ENCODE measurements at regions not wholly inside any gene's neighbourhood (a gene's known extent, or its start where the extent isn't known, plus 50 kb on each side); places are given as distances from the start of the nearest gene placed in this dataset.

DNA sequence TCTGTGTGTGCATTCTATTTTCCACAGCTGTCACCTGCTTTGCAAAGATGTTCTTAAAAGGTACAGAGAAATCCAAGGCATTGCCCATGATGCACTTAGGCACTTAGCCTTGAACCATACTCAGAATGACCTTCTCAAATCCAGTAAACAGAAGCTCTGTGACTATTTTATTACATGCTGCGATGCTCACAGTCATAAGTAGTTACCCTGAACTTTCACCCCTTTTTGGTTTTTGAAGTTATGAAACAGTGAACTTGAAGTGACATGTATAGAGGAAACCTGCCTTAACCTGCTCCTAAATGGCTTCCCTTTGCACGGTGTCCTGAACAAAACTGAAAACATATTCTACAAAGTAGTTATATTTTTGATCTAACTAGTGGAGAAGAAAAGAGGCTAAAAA, 100.4 kb downstream of the SLC10A2 start:
- DNase-seq (no peak), ATAC-seq (ENCODE audit: low read depth) (no peak)
- Histone ChIP-seq H3K9ac (ENCODE audit: low read length) (no peak overlapping the region), H3K4me1 (ENCODE audit: control insufficient read depth in 2 of 2, insufficient read depth in 2 of 2, low read length in 2 of 2) (peaks cover 11 to 21% of the 10 kb centered on the region in 2 donors), H3K36me3 (replicated peaks in 1 of 2; ENCODE audit: control extremely low read depth in 1 of 2, control insufficient read depth in 1 of 2, extremely low read depth in 1 of 2, insufficient read depth in 2 of 2, low read length in 1 of 2) (no peaks in the 10 kb centered on the region), H3K27ac (ENCODE audit: low read length in 2 of 2) (no peak overlapping the region), H3K27me3 (replicated peaks in 1 of 4; ENCODE audit: control extremely low read depth in 1 of 4, control insufficient read depth in 3 of 4, insufficient read depth in 4 of 4, low read length in 3 of 4) (no peaks in the 10 kb centered on the region), H4K20me1 (ENCODE audit: control insufficient read depth, insufficient read depth, low read length, poor library complexity, severe bottlenecking) (no peaks in the 10 kb centered on the region), H2AFZ (ENCODE audit: insufficient read depth, low read depth, low read length, poor library complexity, severe bottlenecking) (no peak overlapping the region), H3K9me3 (ENCODE audit: control extremely low read depth in 1 of 3, control insufficient read depth in 2 of 3, insufficient read depth in 1 of 3, low read length in 2 of 3) (no peaks in the 10 kb centered on the region), H3K79me2 (ENCODE audit: control insufficient read depth, insufficient read depth, low read length) (no peaks in the 10 kb centered on the region), H3K4me2 (replicated peaks; ENCODE audit: low read depth, low read length, poor library complexity, severe bottlenecking) (no peak overlapping the region), H3K4me3 (ENCODE audit: control extremely low read depth in 1 of 5, extremely low read depth in 1 of 5, insufficient read depth in 1 of 5, low read depth in 2 of 5, low read length in 4 of 5) (no peak overlapping the region)
- CTCF ChIA-PET = no interaction called here
- POLR2A ChIA-PET = no interaction called here
- intact Hi-C loops (cut with micrococcal nuclease) = no loop called here
- TF ChIP-seq, protein P1, sequence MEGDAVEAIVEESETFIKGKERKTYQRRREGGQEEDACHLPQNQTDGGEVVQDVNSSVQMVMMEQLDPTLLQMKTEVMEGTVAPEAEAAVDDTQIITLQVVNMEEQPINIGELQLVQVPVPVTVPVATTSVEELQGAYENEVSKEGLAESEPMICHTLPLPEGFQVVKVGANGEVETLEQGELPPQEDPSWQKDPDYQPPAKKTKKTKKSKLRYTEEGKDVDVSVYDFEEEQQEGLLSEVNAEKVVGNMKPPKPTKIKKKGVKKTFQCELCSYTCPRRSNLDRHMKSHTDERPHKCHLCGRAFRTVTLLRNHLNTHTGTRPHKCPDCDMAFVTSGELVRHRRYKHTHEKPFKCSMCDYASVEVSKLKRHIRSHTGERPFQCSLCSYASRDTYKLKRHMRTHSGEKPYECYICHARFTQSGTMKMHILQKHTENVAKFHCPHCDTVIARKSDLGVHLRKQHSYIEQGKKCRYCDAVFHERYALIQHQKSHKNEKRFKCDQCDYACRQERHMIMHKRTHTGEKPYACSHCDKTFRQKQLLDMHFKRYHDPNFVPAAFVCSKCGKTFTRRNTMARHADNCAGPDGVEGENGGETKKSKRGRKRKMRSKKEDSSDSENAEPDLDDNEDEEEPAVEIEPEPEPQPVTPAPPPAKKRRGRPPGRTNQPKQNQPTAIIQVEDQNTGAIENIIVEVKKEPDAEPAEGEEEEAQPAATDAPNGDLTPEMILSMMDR (IDR thresholded peaks at IDR 0.05) = no peak
- no peak for TF ChIP-seq EZH2 (IDR thresholded peaks at IDR 0.05; ENCODE audit: borderline replicate concordance, insufficient read depth, low read depth, low read length, poor library complexity, severe bottlenecking)
- no CpG with 5 or more reads among the region's 2 CpGs for WGBS (ENCODE audit: insufficient coverage)
- peaks cover 6% of the 10 kb centered on the region for H3K27me3 Mint-ChIP-seq
- peaks cover 12% of the 10 kb centered on the region for H3K4me1 Mint-ChIP-seq
- no peak overlapping the region for H3K27ac Mint-ChIP-seq
- no peaks in the 10 kb centered on the region for H3K9me3 Mint-ChIP-seq (ENCODE audit: insufficient read depth)
- H3K4me3 Mint-ChIP-seq = no peak overlapping the region

DNA sequence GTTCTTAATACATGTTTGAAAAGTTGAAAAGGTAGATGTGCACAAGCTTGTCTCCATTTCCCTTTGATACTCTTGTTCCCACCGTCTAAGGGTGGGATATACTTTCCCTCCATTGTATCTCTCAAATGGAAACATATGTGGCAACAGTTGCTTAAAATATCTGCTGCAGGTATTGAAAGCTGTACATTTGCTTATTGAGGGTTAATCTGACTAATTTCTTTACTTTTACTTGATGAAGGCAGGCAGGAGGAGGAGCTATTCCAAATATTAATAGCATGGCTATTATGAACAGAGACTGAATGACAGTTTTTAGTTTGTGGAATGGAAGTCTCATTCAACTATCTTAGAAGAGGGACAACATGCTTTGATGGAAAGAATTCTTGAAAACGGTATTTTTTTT, 103.8 kb downstream of the SLC10A2 start:
- no CpG with 5 or more reads among the region's 2 CpGs for WGBS (ENCODE audit: insufficient coverage)
- TF ChIP-seq, protein P1 (IDR thresholded peaks at IDR 0.05) = no peak
- TF ChIP-seq EZH2 (IDR thresholded peaks at IDR 0.05; ENCODE audit: borderline replicate concordance, insufficient read depth, low read depth, low read length, poor library complexity, severe bottlenecking) = no peak

More for the DNA sequence above, 103.8 kb downstream of the SLC10A2 start:
- H3K27me3 ChIP-seq (replicated peaks in 1 of 4; ENCODE audit: control extremely low read depth in 1 of 4, control insufficient read depth in 3 of 4, insufficient read depth in 4 of 4, low read length in 3 of 4) = no peaks in the 10 kb centered on the region
- H3K4me3 ChIP-seq (ENCODE audit: control extremely low read depth in 1 of 5, extremely low read depth in 1 of 5, insufficient read depth in 1 of 5, low read depth in 2 of 5, low read length in 4 of 5) = no peak overlapping the region
- CTCF ChIA-PET = no interaction called here
- H4K20me1 ChIP-seq (ENCODE audit: control insufficient read depth, insufficient read depth, low read length, poor library complexity, severe bottlenecking) = no peaks in the 10 kb centered on the region
- no peaks in the 10 kb centered on the region for H3K4me1 Mint-ChIP-seq
- intact Hi-C loops (cut with micrococcal nuclease) = no loop called here
- H3K4me3 Mint-ChIP-seq = no peak overlapping the region
- no peak overlapping the region for H3K9ac ChIP-seq (ENCODE audit: low read length)
- H3K27ac ChIP-seq (ENCODE audit: low read length in 2 of 2) = no peak overlapping the region
- ATAC-seq (ENCODE audit: low read depth) = no peak
- peaks cover 6% of the 10 kb centered on the region for H3K27me3 Mint-ChIP-seq
- no peak overlapping the region for H2AFZ ChIP-seq (ENCODE audit: insufficient read depth, low read depth, low read length, poor library complexity, severe bottlenecking)
- H3K79me2 ChIP-seq (ENCODE audit: control insufficient read depth, insufficient read depth, low read length) = no peaks in the 10 kb centered on the region
- H3K9me3 Mint-ChIP-seq (ENCODE audit: insufficient read depth) = no peaks in the 10 kb centered on the region
- DNase-seq = no peak
- H3K4me1 ChIP-seq (ENCODE audit: control insufficient read depth in 2 of 2, insufficient read depth in 2 of 2, low read length in 2 of 2) = no peaks in the 10 kb centered on the region
- H3K27ac Mint-ChIP-seq = no peak overlapping the region
- no peaks in the 10 kb centered on the region for H3K36me3 ChIP-seq (replicated peaks in 1 of 2; ENCODE audit: control extremely low read depth in 1 of 2, control insufficient read depth in 1 of 2, extremely low read depth in 1 of 2, insufficient read depth in 2 of 2, low read length in 1 of 2)
- H3K9me3 ChIP-seq (ENCODE audit: control extremely low read depth in 1 of 3, control insufficient read depth in 2 of 3, insufficient read depth in 1 of 3, low read length in 2 of 3) = no peaks in the 10 kb centered on the region
- POLR2A ChIA-PET = no interaction called here
- no peak overlapping the region for H3K4me2 ChIP-seq (replicated peaks; ENCODE audit: low read depth, low read length, poor library complexity, severe bottlenecking)
